ENCODE measurements at regions not wholly inside any gene's neighbourhood (a gene's known extent, or its start where the extent isn't known, plus 50 kb on each side); places are given as distances from the start of the nearest gene placed in this dataset.
"Not testable (repeated sequence)": the region's sequence is repeated elsewhere in the genome, so short reads cannot be mapped to it uniquely, and the experiment has no call there.

DNA sequence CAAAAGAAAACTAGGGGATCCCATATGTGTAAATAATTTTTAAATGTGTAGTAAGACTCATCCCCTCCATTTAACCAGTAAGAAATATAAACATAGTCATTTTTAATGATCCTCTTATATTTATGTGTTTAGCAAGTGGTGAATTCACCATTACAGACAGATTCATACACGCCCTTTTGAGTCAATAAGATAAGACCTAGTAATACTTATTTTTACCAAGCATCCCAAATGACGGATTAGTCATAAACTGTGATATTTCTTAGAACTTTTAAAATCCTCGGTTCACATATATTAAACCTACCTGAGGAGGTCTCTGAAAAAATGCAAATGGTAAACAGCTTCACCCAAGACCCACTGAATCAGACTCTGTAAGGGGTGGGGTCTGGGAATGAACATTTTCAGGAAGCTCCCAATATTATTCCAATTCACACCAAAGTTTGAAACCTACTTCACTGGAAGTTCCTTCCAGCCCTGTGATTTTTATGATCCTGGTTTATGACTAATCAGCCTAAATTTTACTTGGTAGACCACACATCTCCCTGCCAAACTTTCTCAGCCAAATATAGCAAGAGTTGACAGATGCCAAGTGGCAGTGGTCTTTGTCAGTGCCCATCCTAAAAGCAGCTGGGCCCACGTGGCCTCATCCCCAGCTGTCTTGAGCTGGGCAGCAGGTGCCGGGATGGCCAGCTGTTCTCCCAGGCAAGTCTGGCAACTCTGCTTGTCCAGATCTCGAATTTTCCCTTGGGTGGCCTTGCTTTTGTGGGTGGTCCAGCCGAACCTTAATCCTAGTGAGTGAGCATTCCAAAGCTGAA is 559.0 kb upstream of the RGMB start:
- no peak for DNase-seq

- DNase-seq = no peak
Observed at GRCh38 chr5:98217138-98217537, 556.3 kb upstream of the RGMB start.

GRCh38 chr5:98218838-98219237 is 554.6 kb upstream of the RGMB start:
- DNase-seq = no peak

DNA sequence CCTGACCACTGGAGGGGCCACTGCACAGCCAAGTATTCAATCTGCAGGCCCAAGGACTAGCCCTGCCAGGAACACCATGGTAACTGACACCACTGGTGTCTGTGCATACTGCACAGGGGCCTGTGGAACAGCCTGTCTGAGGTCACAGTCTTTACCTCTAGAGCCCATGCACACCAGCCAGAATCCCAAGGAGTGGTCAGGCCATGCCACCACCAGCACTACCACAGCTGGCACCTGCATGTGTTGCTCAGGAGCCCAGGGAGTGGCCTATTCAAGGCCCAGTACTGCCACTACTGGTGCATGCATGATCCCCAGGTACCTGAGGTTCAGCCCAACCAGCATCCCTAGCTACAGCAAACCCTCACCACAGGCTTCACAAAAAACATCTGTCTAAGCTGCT is 546.0 kb upstream of the RGMB start:
- DNase-seq = no peak

- no peak for DNase-seq
Observed at GRCh38 chr5:98231089-98231488, 542.4 kb upstream of the RGMB start.

DNA sequence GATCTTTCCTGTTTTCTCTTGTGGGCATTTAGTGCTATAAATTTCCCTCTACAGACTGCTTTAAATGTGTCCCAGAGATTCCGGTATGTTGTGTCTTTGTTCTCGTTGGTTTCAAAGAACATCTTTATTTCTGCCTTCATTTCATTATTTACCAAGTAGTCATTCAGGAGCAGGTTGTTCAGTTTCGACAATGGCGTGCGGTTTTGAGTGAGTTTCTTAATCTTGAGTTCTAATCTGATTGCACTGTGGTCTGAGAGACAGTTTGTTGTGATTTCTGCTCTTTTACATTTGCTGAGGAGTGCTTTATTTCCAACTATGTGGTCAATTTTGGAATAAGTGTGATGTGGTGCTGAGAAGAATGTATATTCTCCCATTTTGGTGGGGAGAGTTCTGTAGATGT is 535.7 kb upstream of the RGMB start:
- not testable (repeated sequence) for DNase-seq

GRCh38 chr5:98243972-98244371 is 529.5 kb upstream of the RGMB start:
- no peak for DNase-seq

DNA sequence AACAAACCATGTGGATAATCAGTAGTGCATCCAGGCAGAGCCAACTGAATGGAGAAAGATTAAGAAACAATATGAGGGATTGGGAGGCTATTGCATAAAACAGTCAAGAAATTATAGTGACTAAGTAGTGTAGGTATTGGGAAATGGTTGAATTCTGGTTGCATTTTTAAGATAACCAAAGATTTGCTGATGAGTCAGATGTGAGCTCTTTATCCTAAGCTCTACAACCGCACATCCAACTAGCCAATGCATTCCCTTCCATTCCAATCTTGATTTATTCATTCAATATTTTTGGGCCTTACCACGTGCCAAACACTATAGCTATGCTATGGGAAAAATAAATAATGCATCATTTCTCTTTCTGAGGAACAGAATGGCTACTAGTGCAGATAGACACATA is 524.5 kb upstream of the RGMB start:
- no peak for DNase-seq

GRCh38 chr5:98258939-98259338 is 514.5 kb upstream of the RGMB start:
- no peak for DNase-seq

DNA sequence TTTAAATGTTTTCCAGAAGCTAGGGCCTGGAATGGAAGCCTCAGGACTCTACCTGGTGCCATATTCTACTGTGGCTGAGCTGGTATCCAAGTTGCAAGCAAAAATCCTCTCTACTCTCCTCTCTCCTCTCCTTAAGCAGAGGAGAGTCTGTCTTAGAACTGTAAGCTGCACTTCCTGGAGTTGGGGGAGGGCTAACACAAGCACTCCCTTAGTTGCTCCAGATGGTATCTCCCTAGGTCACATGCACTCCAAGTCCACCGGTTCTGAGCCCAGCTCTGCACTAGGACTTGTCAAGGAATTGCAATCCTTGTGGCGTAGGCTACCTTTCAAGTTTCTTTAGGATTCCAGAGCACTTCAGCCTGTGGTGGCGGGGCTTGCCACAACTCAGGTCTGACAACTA is 513.9 kb upstream of the RGMB start:
- no peak for DNase-seq

- DNase-seq = no peak
Observed at GRCh38 chr5:98263084-98263483, 510.4 kb upstream of the RGMB start.

DNA sequence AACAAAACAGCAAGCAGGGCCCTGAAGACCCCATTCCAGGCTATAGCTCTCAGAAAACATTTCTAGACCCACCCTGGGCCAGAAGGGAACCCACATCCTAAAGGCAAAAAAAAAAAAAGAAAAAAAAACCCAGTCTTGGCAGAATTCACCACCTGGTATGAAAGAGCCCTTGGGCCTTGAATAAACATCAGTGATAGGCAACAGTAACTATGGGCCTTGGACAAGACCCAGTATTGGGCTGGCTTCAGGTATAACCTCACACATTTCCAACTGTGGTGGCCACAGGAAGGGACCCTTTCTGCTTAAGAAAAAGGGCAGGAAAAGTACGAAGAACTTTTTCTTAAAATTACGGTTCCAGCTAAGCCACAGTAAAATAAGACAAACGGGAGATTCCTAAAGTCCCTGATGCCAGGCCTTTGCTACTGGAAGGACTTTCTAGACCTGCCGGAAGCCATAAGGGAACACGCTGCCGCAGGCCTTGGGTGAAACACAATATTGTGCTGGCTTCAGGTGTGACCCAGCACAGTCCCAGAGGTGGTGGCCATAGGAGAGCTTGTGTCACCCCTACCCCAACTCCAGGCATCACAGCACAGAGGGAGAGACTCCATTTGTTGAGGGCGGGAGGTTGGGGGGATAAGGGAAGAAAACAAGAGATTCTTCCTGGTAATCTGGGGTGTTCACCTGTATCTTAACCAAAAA is 505.2 kb upstream of the RGMB start:
- no peak for DNase-seq

- no peak for DNase-seq
Observed at GRCh38 chr5:98275980-98276379, 497.5 kb upstream of the RGMB start.

DNA sequence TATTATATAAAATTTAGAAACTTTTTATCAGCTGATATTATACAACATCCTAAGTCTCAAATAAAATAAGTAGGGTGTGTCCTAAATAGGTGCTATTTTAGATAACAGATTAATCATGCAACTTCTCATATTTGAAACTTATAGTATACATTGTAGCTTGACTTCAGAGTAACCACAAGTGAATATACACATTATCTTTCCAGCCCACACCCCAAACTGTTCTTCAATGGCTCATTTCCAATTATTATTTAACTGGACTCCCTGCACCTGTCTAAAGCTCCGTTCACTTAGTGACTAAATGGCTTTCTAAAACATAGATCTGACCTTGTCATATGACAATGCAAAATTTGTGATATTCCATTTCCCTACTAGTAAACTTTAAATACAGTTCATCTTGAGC is 490.9 kb upstream of the RGMB start:
- DNase-seq = no peak

DNA sequence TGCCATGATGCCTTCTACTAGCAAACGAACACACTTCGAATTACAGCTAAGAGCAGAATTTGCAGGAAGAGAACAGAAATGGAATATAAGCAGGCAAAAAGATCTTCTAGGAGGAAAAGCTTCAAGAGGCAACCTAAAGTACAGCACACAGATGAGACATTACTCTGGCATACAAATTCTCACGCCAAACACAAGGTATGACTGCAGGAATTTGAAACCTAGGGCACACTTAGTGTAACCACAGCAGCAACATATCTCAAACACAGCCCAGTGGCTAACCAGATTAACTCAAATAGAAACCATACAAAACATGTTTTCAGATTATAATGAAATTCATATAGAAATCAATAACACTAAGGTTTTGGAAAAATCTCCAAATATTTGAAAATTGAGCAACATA is 481.0 kb upstream of the RGMB start:
- DNase-seq = no peak

- no peak for DNase-seq
Observed at GRCh38 chr5:98296426-98296825, 477.0 kb upstream of the RGMB start.

GRCh38 chr5:98299435-98299834 is 474.0 kb upstream of the RGMB start:
- no peak for DNase-seq

DNA sequence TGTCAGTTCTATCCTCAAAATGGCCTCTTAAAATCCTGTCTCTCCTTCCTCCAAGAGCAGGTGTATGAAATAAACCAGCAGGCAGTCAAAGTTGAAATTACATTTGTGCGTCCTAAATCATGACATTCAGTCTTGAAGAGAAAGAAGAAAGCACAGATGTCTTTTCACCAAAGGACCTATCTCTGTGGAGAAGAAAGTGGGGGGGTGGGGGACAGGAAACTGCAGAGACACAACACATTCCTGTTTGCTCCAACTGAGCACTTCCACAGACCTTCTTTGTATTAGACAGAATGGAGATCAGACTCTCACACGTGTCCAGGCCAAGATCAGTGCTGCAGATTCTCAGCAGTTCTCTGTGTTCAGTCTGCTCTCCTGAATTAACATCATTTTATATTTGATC is 471.9 kb upstream of the RGMB start:
- DNase-seq = no peak

GRCh38 chr5:98307811-98308210 is 465.7 kb upstream of the RGMB start:
- DNase-seq = no peak

- DNase-seq = no peak
Observed at GRCh38 chr5:98308231-98308630, 465.2 kb upstream of the RGMB start.

- DNase-seq = no peak
Observed at GRCh38 chr5:98308960-98309359, 464.5 kb upstream of the RGMB start.

- DNase-seq = no peak
Observed at GRCh38 chr5:98309785-98310598, 463.5 kb upstream of the RGMB start.

DNA sequence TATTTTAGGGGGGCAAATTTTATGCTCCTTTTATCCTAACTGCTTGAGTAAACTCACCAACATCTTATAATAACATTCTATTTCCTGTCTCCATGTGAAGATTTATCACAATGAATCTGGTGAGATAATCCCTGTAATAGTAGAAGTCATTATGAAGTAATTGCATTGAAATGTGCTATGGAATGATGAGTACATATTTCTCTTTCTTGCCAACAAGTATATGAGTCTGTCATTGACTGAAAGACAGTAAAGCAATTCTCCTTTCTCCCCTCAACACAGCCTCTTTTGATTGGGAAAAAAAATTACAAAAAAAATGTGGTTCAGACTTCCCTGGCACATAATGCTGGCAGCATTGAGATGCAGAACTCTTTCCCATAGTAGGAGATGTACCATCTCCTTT is 459.2 kb upstream of the RGMB start:
- no peak for DNase-seq

All from right kidney (tissue), 1 donor.